OCI-LY1 (cell line): ENCODE measurements at regions not wholly inside any gene's neighbourhood (a gene's known extent, or its start where the extent isn't known, plus 50 kb on each side); places are given as distances from the start of the nearest gene placed in this dataset.

Experiments used
- CTCF ChIP-seq: fragments of 200-600 bp; sonication (generic), shearing (Covaris generic); IDR thresholded peaks from 2 replicates; pipeline ENCODE4 v1.5.1; 2017; ENCODE audit warnings: mild to moderate bottlenecking, antibody characterized with exemption, low read length, moderate library complexity, mixed read lengths
- EZH2 ChIP-seq: fragments of 200-600 bp; sonication (generic), shearing (Covaris generic); IDR thresholded peaks from 2 replicates; pipeline ENCODE4 v1.8.0; 2017; ENCODE audit warnings: borderline replicate concordance, mixed run types, mild to moderate bottlenecking, antibody characterized with exemption, low read length, moderate library complexity, mixed read lengths

DNA sequence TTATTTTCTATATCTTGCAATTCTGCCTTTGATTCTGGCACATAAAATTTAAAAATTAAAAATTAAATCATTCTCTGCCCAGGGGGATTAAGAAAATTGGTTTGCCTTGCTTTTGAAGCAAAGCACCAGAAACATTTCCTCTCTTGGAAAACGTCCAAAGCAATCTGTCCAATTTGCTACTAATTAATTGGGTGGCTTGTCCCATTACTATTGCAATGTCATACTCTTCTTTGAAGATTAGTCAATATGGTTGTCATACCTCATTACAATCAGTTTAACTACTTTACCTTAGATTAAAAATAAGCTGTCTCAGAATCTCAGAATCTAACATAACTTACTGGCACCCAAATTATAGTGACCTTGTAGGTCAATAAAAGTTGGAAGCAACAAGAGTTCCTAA is 208.8 kb downstream of the TMA16 start:
- TF ChIP-seq CTCF (no peak), EZH2 (no peak)
